ENCODE measurements at regions not wholly inside any gene's neighbourhood (a gene's known extent, or its start where the extent isn't known, plus 50 kb on each side); places are given as distances from the start of the nearest gene placed in this dataset.

DNA sequence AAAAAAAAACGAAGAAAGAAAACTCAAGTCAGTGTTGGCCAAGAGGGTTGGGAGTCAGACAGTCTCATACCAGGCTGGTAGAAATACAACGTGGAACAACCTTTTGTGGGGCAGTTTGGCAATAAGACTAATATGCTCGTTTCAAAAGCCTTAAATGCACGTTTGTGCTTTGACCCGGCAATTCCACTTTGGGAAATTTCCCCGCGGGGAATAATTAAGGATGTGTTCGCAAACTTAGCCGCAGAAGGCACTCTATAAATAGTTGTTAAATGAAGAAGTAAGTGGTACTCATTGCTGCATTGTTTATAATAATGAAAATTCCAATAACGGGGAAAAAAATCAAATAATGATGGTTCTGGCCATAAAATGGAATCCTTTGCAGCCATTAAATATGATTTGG is 664.8 kb upstream of the EEF2KMT start:
- TF ChIP-seq, protein P1, sequence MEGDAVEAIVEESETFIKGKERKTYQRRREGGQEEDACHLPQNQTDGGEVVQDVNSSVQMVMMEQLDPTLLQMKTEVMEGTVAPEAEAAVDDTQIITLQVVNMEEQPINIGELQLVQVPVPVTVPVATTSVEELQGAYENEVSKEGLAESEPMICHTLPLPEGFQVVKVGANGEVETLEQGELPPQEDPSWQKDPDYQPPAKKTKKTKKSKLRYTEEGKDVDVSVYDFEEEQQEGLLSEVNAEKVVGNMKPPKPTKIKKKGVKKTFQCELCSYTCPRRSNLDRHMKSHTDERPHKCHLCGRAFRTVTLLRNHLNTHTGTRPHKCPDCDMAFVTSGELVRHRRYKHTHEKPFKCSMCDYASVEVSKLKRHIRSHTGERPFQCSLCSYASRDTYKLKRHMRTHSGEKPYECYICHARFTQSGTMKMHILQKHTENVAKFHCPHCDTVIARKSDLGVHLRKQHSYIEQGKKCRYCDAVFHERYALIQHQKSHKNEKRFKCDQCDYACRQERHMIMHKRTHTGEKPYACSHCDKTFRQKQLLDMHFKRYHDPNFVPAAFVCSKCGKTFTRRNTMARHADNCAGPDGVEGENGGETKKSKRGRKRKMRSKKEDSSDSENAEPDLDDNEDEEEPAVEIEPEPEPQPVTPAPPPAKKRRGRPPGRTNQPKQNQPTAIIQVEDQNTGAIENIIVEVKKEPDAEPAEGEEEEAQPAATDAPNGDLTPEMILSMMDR (IDR thresholded peaks at IDR 0.05; ENCODE audit: low read depth, low read length, poor library complexity, severe bottlenecking) = no peak
- no peak for TF ChIP-seq EZH2phosphoT487 (IDR thresholded peaks at IDR 0.05; ENCODE audit: borderline replicate concordance, low read length)
